DOHH2 (cell line): ENCODE measurements at regions not wholly inside any gene's neighbourhood (a gene's known extent, or its start where the extent isn't known, plus 50 kb on each side); places are given as distances from the start of the nearest gene placed in this dataset.

Source experiments
- H3F3A ChIP-seq: fragments of 200-600 bp; sonication (generic), shearing (Covaris generic); 2 replicates; pipeline ENCODE4 v1.6.0; 2016; ENCODE audit warnings: antibody characterized with exemption, mild to moderate bottlenecking; ENCODE audit not compliant: control insufficient read depth, insufficient read depth
- H3K27ac ChIP-seq: fragments of 200-600 bp; sonication (generic); 2 replicates; pipeline ENCODE4 v1.5.1; 2014; ENCODE audit warnings: low read depth, mild to moderate bottlenecking, low read length, moderate library complexity
- H3K27me3 ChIP-seq: fragments of 200-600 bp; sonication (generic); 2 replicates; pipeline ENCODE4 v1.6.1; 2014; ENCODE audit warnings: mild to moderate bottlenecking, low read length, mixed read lengths; ENCODE audit not compliant: control insufficient read depth
- H3K36me3 ChIP-seq: fragments of 200-600 bp; sonication (generic); 2 replicates; pipeline ENCODE4 v1.6.1; 2014; ENCODE audit warnings: mild to moderate bottlenecking, low read length, moderate library complexity, mixed read lengths; ENCODE audit not compliant: control insufficient read depth
- H3K4me1 ChIP-seq: fragments of 200-600 bp; sonication (generic); 2 replicates; pipeline ENCODE4 v1.6.1; 2014; ENCODE audit warnings: mild to moderate bottlenecking, low read length, mixed read lengths; ENCODE audit not compliant: control insufficient read depth
- H3K4me2 ChIP-seq: fragments of 200-600 bp; sonication (generic); 2 replicates; pipeline ENCODE4 v1.6.0; 2014; ENCODE audit warnings: mild to moderate bottlenecking, low read length, moderate library complexity
- H3K4me3 ChIP-seq: fragments of 200-600 bp; sonication (generic); 2 replicates; pipeline ENCODE4 v1.5.1; 2014; ENCODE audit warnings: mild to moderate bottlenecking, low read length, mixed read lengths
- H3K79me2 ChIP-seq: fragments of 200-600 bp; sonication (generic); 2 replicates; pipeline ENCODE4 v1.6.1; 2014; ENCODE audit warnings: mild to moderate bottlenecking, low read length, mixed read lengths; ENCODE audit not compliant: control insufficient read depth
- H3K9me2 ChIP-seq: fragments of 200-600 bp; sonication (generic); replicated peaks from 2 replicates; pipeline ENCODE4 v1.6.1; 2014; ENCODE audit warnings: mild to moderate bottlenecking, low read length, mixed read lengths; ENCODE audit not compliant: control insufficient read depth
- H3K9me3 ChIP-seq: fragments of 200-600 bp; sonication (generic); 2 replicates; pipeline ENCODE4 v1.6.1; 2014; ENCODE audit warnings: antibody characterized with exemption, low read length, mixed read lengths; ENCODE audit not compliant: control insufficient read depth, insufficient read depth
- H4K20me1 ChIP-seq: fragments of 200-600 bp; sonication (generic); 2 replicates; pipeline ENCODE4 v1.6.0; 2014; ENCODE audit warnings: low read depth, mild to moderate bottlenecking, antibody characterized with exemption, low read length, moderate library complexity; ENCODE audit not compliant: control insufficient read depth, insufficient read depth
- EZH2phosphoT487 ChIP-seq: fragments of 200-600 bp; sonication (generic); IDR thresholded peaks from 2 replicates; pipeline ENCODE4 v1.6.1; 2017; ENCODE audit warnings: borderline replicate concordance, mild to moderate bottlenecking, antibody characterized with exemption, low read length, moderate library complexity, mixed read lengths
- TF ChIP-seq, protein P1 (sequence below): fragments of 200-600 bp; sonication (generic); IDR thresholded peaks from one replicate; pipeline ENCODE4 v1.5.1; 2014; ENCODE audit warnings: antibody characterized with exemption, mild to moderate bottlenecking, low read depth, low read length; ENCODE audit not compliant: poor library complexity, severe bottlenecking

DNA sequence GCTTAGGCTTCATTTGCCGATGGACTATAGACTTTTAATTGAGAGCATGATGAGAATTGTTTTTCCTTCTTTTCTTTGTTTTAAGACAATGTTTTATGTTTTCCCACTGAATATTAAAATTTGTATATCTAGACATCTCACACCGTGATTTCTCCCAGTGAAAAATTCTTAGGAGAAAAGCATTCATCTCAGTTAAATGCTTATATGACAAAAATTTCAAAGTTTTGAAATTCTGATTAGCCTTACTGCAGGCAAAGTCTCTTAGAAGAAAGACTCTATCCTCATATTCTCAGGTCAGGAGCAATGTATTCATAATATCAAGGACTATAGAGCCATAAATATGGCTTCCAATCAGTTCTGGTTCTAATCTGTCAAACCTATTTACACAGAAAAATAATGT lies 2085.0 kb downstream of the NCAM2 start:
- Histone ChIP-seq H3K9me2 (no peaks in the 10 kb centered on the region), H3K4me2 (no peak overlapping the region), H4K20me1 (no peaks in the 10 kb centered on the region), H3F3A (no peaks in the 10 kb centered on the region), H3K4me3 (no peak overlapping the region), H3K27ac (no peak overlapping the region), H3K36me3 (no peaks in the 10 kb centered on the region), H3K27me3 (no peaks in the 10 kb centered on the region), H3K9me3 (no peaks in the 10 kb centered on the region), H3K79me2 (no peaks in the 10 kb centered on the region), H3K4me1 (no peaks in the 10 kb centered on the region)
- TF ChIP-seq, protein P1, sequence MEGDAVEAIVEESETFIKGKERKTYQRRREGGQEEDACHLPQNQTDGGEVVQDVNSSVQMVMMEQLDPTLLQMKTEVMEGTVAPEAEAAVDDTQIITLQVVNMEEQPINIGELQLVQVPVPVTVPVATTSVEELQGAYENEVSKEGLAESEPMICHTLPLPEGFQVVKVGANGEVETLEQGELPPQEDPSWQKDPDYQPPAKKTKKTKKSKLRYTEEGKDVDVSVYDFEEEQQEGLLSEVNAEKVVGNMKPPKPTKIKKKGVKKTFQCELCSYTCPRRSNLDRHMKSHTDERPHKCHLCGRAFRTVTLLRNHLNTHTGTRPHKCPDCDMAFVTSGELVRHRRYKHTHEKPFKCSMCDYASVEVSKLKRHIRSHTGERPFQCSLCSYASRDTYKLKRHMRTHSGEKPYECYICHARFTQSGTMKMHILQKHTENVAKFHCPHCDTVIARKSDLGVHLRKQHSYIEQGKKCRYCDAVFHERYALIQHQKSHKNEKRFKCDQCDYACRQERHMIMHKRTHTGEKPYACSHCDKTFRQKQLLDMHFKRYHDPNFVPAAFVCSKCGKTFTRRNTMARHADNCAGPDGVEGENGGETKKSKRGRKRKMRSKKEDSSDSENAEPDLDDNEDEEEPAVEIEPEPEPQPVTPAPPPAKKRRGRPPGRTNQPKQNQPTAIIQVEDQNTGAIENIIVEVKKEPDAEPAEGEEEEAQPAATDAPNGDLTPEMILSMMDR: no peak
- TF ChIP-seq EZH2phosphoT487: no peak

DNA sequence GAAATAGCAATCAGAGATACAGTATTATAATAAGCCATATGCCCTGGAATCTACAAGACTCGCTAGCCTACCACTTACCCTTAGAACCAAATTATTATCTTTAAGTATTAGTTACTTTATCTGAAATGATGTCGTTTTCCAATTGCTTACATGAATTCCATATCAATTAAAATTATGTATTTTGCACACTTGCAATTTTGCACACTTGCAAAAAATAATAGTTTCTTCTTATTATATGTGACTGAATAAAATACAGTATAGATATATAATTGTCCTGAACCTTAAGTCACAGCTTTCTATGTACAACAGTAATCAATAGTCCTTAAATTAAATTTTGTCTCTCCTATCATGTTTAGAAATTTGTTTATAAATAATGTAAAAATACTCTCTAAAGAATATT lies 2095.1 kb downstream of the NCAM2 start:
- Histone ChIP-seq H3K4me3 (no peak overlapping the region), H3K79me2 (no peaks in the 10 kb centered on the region), H3K27me3 (no peaks in the 10 kb centered on the region), H3F3A (no peaks in the 10 kb centered on the region), H3K27ac (no peak overlapping the region), H3K4me1 (no peaks in the 10 kb centered on the region), H3K36me3 (no peaks in the 10 kb centered on the region), H3K9me3 (peaks cover 3% of the 10 kb centered on the region; the same call in 1 of the 2 replicates), H4K20me1 (no peaks in the 10 kb centered on the region), H3K4me2 (no peak overlapping the region), H3K9me2 (no peaks in the 10 kb centered on the region)
- TF ChIP-seq, protein P1: no peak
- no peak for TF ChIP-seq EZH2phosphoT487

DNA sequence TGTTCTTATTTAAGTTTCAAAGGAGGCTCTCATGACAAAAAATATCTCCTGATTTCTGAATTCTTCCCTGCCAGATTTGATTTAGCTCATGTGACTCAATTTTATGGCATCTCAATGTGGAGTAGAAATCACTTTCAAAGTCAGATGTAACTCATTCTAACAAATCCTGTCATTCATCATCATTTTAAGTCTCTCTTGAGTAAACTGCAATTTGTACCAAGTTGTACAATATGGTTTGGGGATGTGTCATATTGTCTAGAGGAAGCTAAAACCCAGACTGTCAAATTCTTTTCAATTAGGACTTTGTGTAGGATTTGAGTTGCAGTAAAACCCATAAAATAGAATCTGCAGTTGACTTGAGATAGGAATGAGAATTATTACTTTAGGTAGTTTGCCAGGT lies 2101.0 kb downstream of the NCAM2 start:
- H3K4me1 ChIP-seq: no peaks in the 10 kb centered on the region
- H3K4me3 ChIP-seq: no peak overlapping the region
- H3F3A ChIP-seq: no peaks in the 10 kb centered on the region
- peaks cover 6% of the 10 kb centered on the region for H3K9me3 ChIP-seq
- H3K9me2 ChIP-seq: no peaks in the 10 kb centered on the region
- no peaks in the 10 kb centered on the region for H4K20me1 ChIP-seq
- H3K4me2 ChIP-seq: no peak overlapping the region
- no peaks in the 10 kb centered on the region for H3K79me2 ChIP-seq
- TF ChIP-seq EZH2phosphoT487: no peak
- TF ChIP-seq, protein P1: no peak
- no peak overlapping the region for H3K27ac ChIP-seq
- no peaks in the 10 kb centered on the region for H3K27me3 ChIP-seq
- no peaks in the 10 kb centered on the region for H3K36me3 ChIP-seq

DNA sequence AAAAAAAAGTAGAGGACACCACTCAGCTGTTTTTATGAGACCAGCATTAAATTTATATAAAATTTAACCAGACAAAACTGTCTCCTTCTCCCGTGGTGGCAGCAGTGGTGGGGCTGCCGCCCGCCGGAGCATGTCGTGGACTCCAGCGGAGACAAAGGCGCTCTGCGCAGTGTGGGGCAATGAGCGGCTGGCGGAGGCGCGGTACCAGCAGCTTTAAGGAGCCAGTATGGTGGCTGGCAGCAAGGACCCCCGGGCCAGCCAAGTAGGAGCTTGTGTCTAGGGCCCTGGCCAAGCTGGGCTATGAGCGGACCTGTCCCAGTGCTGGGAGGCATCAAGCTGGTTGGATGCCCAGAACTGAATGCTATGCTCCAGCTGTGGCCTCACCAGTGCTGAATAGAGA lies 2102.9 kb downstream of the NCAM2 start:
- no peaks in the 10 kb centered on the region for H3K36me3 ChIP-seq
- H3K9me3 ChIP-seq: peaks cover 6% of the 10 kb centered on the region
- no peaks in the 10 kb centered on the region for H3K4me1 ChIP-seq
- H3K27ac ChIP-seq: no peak overlapping the region
- H3F3A ChIP-seq: no peaks in the 10 kb centered on the region
- H3K27me3 ChIP-seq: no peaks in the 10 kb centered on the region
- H3K4me3 ChIP-seq: no peak overlapping the region
- H3K9me2 ChIP-seq: no peaks in the 10 kb centered on the region
- no peaks in the 10 kb centered on the region for H3K79me2 ChIP-seq
- H3K4me2 ChIP-seq: no peak overlapping the region
- no peaks in the 10 kb centered on the region for H4K20me1 ChIP-seq
- TF ChIP-seq EZH2phosphoT487: no peak
- TF ChIP-seq, protein P1: no peak
